NCI-H524 (cell line): ENCODE measurements at regions not wholly inside any gene's neighbourhood (a gene's known extent, or its start where the extent isn't known, plus 50 kb on each side); places are given as distances from the start of the nearest gene placed in this dataset.

ENCODE experiments used
- DNase-seq, 2 experiments: peaks; one replicate each; lab custom pipeline; 2025; lab: John Stamatoyannopoulos, UW

- DNase-seq, result no peak
Measured at GRCh38 chrX:40149286-40150175, 51.8 kb upstream of the BCOR start.

- DNase-seq, result no peak
Measured at GRCh38 chrX:40148385-40149285, 50.9 kb upstream of the BCOR start.

GRCh38 chrX:40147971-40148370 is 50.2 kb upstream of the BCOR start:
- no peak for DNase-seq
